Stomach (tissue), 8 donors: ENCODE measurements at regions not wholly inside any gene's neighbourhood (a gene's known extent, or its start where the extent isn't known, plus 50 kb on each side); places are given as distances from the start of the nearest gene placed in this dataset.
A peak's percentile ranks its signal among the peaks of the same experiment; 100 is the strongest.

Experiments used
- DNase-seq, 2 donors: peaks; one replicate each; pipeline versions ENCODE4 v3.0.0 to v3.0.0-alpha.2; 2013 to 2019
- H3K27ac ChIP-seq, 5 donors: fragments of 200-600 bp in 4 of 5; sonication (generic) in 4 of 5; one replicate each; pipeline ENCODE4 v1.5.1; 2013 to 2019; ENCODE audit warnings: mild to moderate bottlenecking in 1 of 5, moderate library complexity in 1 of 5
- H3K27me3 ChIP-seq, 3 donors: fragments of 200-600 bp; sonication (generic); one replicate each; pipeline ENCODE4 v1.5.1; 2017 to 2019; ENCODE audit warnings: mixed run types in 1 of 3
- H3K36me3 ChIP-seq, 4 donors: fragments of 200-600 bp; sonication (generic); 1 replicate in 3 of 4; 2 replicates in 1 of 4; pipeline ENCODE4 v1.5.1; 2016 to 2019
- H3K4me1 ChIP-seq, 4 donors: fragments of 200-600 bp; sonication (generic); one replicate each; pipeline ENCODE4 v1.5.1; 2016 to 2019
- H3K4me3 ChIP-seq, 4 donors: fragments of 200-600 bp; sonication (generic) in 3 of 4; one replicate each; pipeline ENCODE4 v1.5.1; 2016 to 2019; ENCODE audit warnings: mild to moderate bottlenecking in 1 of 4
- H3K9me3 ChIP-seq, 4 donors: fragments of 200-600 bp; sonication (generic); one replicate each; pipeline ENCODE4 v1.5.1; 2016 to 2019
- EP300 ChIP-seq: sonication (generic); formaldehyde crosslinking; IDR thresholded peaks from one replicate; pipeline ENCODE4 v1.6.1; 2017; ENCODE audit warnings: antibody characterized with exemption
- POLR2A ChIP-seq, 4 donors: fragments of 450-650 bp; IDR thresholded peaks; one replicate each; pipeline ENCODE4 v1.6.1; 2016; ENCODE audit warnings: antibody characterized with exemption in 4 of 4, control low read depth in 2 of 4, mild to moderate bottlenecking in 1 of 4, moderate library complexity in 1 of 4
- POLR2AphosphoS5 ChIP-seq, 3 donors: sonication (generic); formaldehyde crosslinking; IDR thresholded peaks; one replicate each; pipeline ENCODE4 v1.6.1; 2016; ENCODE audit warnings: antibody characterized with exemption in 3 of 3
- WGBS, 5 donors: extraction: QIAGEN DNeasy Blood & Tissue Kit in 3 of 5; methylation state at CpG; one replicate each; pipeline versions ENCODE4 v1.1.5 to v1.1.7; 2013 to 2018; 5-methylcytosine and 5-hydroxymethylcytosine counted together
- intact Hi-C: fragments of 100-400 bp; cut with DNase I; formaldehyde crosslinking; loops from one replicate; pipeline ENCODE4 v1.15.1; 2023; ENCODE audit warnings: low total_unique reads
- TF ChIP-seq, protein P1 (sequence below), 7 experiments: fragments of 450-650 bp in 4 of 7; fragments of 200-600 bp in 3 of 7; sonication (generic) in 3 of 7; IDR thresholded peaks; one replicate each; pipeline ENCODE4 v1.5.1; 2016 to 2019; ENCODE audit warnings: antibody characterized with exemption in 7 of 7, control low read depth in 2 of 7, mild to moderate bottlenecking in 1 of 7
- donor health status: healthy with polysubstance abuse.
- donor health status: Bipolar disorder and iron deficiency.
- donor health status: healthy.

DNA sequence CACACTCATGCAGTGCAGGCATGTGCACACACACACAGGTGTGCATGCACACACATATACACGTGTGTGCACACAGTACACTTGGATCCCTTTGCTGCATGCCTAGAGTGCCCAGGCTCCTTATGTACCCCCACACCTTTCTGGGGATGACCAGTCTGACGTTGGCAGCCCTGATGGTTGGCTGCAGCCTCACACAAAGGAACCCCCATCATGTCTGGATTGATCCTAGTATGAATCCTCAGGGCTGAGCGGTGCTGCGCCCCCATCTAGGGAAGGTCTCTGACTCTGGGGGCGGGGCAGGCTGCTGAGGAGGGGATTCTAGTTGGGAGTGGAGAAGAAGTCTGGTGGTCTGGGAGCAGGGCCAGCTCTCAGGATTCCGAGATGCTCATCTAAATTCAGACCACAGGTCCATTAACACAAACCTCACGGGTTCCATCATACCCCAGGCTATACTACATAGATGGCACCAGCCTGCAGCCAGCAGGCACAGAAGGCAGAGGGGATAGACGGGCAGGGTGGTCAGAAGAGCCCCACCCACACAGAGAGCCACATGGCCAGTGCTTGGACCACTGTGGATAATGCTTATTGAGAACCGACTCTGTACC, 50.5 kb upstream of the OLFM1 start:
- peaks cover 0 to 65% (median 0%) of the 10 kb centered on the region in 3 donors for H3K27me3 ChIP-seq
- no peaks in the 10 kb centered on the region for H3K36me3 ChIP-seq
- DNase-seq = peak in 1 of 2 donors; percentile 17
- no peaks in the 10 kb centered on the region for H3K4me1 ChIP-seq
- WGBS, 5 donors = 66 to 75% (median 72%) methylated on average over 8 to 9 of the region's 9 CpGs
- no peak overlapping the region for H3K4me3 ChIP-seq
- no peak overlapping the region for H3K27ac ChIP-seq
- TF ChIP-seq POLR2A (IDR thresholded peaks at IDR 0.05) (no peak), EP300 (no peak), POLR2AphosphoS5 (IDR thresholded peaks at IDR 0.05) (no peak)
- TF ChIP-seq, protein P1, sequence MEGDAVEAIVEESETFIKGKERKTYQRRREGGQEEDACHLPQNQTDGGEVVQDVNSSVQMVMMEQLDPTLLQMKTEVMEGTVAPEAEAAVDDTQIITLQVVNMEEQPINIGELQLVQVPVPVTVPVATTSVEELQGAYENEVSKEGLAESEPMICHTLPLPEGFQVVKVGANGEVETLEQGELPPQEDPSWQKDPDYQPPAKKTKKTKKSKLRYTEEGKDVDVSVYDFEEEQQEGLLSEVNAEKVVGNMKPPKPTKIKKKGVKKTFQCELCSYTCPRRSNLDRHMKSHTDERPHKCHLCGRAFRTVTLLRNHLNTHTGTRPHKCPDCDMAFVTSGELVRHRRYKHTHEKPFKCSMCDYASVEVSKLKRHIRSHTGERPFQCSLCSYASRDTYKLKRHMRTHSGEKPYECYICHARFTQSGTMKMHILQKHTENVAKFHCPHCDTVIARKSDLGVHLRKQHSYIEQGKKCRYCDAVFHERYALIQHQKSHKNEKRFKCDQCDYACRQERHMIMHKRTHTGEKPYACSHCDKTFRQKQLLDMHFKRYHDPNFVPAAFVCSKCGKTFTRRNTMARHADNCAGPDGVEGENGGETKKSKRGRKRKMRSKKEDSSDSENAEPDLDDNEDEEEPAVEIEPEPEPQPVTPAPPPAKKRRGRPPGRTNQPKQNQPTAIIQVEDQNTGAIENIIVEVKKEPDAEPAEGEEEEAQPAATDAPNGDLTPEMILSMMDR (IDR thresholded peaks at IDR 0.05) = no peak
- intact Hi-C loops = no loop called here
- H3K9me3 ChIP-seq = no peaks in the 10 kb centered on the region

DNA sequence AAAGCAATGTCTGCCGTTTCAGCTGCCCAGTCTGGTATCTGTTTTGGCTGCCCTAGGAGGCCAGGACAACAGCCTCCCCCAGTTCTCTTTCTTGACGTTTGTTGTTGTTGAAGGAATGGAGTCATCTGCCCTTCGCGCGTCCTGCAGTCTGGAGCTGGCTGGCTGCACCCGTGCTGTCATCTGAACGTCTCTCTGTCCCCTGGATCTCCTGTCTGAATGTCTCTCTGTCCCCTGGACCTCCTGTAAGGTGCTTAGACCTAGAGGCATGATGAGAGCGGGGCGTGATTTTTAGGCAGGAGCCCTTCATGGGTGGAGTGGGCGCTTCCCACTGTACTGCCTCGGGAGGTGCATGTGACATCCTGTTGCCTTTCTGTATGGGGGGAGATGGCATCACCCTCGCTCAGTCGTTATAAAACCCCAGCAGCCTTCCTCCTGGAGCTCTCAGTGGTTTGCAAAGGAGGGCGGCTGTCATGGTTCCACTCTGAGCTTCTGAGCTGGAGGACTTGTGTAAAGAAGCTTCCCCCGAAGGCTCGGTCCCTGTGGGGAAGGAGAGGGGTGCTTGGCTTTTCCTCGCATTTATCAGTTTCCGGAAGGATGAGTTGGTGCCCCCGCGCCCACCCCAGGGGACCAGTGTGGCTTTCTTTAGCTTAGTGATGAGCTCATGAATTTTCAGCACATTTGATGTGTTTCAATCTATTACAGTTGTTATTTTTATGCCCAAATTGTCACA, 49.8 kb upstream of the OLFM1 start:
- WGBS, 5 donors = 73 to 79% (median 76%) methylated on average over 16 to 20 of the region's 20 CpGs
- intact Hi-C loops = no loop called here
- H3K27ac ChIP-seq = no peak overlapping the region
- peak in 1 of 2 donors; percentile 21 for DNase-seq
- TF ChIP-seq, protein P1 (IDR thresholded peaks at IDR 0.05) = no peak
- no peak for TF ChIP-seq POLR2AphosphoS5 (IDR thresholded peaks at IDR 0.05)
- TF ChIP-seq POLR2A (IDR thresholded peaks at IDR 0.05) = no peak
- no peak for TF ChIP-seq EP300
- H3K27me3 ChIP-seq = peaks cover 0 to 63% (median 0%) of the 10 kb centered on the region in 3 donors
- H3K9me3 ChIP-seq = no peaks in the 10 kb centered on the region
- no peak overlapping the region for H3K4me3 ChIP-seq
- H3K4me1 ChIP-seq = no peaks in the 10 kb centered on the region
- H3K36me3 ChIP-seq = no peaks in the 10 kb centered on the region
